Activated T-helper 1 cell treated with anti-CD3 and anti-CD28 coated beads, Interleukin-12 subunit alpha, Interleukin-12 subunit beta, Interleukin-2, Interleukin-4 antibody, amounts not matched to agents 30 ng/mL and 10 ng/mL and 1 ng/mL, durations not matched to agents 14 hours and 24 hours and 36 hours (primary cell): ENCODE measurements at regions not wholly inside any gene's neighbourhood (a gene's known extent, or its start where the extent isn't known, plus 50 kb on each side); places are given as distances from the start of the nearest gene placed in this dataset.

Source experiments
- DNase-seq: peaks from one replicate; pipeline ENCODE4 v3.0.0; 2021; ENCODE audit warnings: low spot score
- H3K27ac Mint-ChIP-seq: one replicate; pipeline ENCODE4 v1.8.0; 2021; ENCODE audit warnings: mild to moderate bottlenecking, mixed read lengths
- H3K27me3 Mint-ChIP-seq: one replicate; pipeline ENCODE4 v1.8.0; 2022; ENCODE audit warnings: mild to moderate bottlenecking, moderate library complexity, mixed read lengths; ENCODE audit not compliant: insufficient read depth
- H3K36me3 Mint-ChIP-seq: one replicate; pipeline ENCODE4 v1.8.0; 2021; ENCODE audit warnings: low read depth, mixed read lengths
- H3K4me1 Mint-ChIP-seq: one replicate; pipeline ENCODE4 v1.8.0; 2021; ENCODE audit warnings: low read depth, mixed read lengths
- H3K4me3 Mint-ChIP-seq: one replicate; pipeline ENCODE4 v1.8.0; 2021; ENCODE audit warnings: mild to moderate bottlenecking, moderate library complexity, mixed read lengths
- H3K9me3 Mint-ChIP-seq: one replicate; pipeline ENCODE4 v1.8.0; 2021; ENCODE audit warnings: mixed read lengths
- intact Hi-C: fragments of 100-400 bp; cut with micrococcal nuclease; formaldehyde crosslinking; loops from one replicate; pipeline ENCODE4 v1.15.1; 2024

DNA sequence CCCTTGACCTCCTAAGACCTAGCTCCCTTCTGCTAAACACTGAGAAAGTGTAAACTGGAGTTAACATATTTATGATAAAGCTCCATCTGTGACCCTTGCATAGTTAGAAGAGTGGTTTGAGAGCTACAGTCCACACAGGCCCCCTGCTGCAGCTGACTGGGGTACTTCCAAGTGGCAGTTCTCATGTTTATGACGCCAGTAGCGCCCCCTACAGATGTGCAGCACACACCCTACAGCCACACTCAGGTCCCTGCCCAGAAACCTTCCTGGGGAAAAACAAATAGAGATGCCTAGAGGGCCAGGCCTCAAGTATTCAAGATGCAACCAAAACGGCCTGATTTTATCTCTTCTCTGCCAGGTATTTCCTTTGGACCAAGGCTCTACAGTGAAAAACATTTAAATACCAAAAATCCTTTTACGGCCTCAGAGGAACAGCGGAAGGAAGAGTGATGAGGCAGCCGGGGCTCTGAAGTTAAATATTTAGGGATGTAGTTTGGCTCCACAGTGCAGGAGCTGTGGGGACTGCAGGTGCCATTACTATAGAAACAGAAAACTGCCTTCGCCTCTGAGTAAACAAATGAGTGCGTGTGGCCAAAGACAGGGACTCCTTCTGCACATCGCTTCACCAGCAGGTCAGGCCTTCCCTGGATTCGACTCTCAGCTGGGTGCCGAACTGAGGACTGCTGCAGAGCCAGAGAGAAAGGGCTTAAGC, 553.1 kb downstream of the EFNB2 start:
- Mint-ChIP-seq H3K4me3 (no peak overlapping the region), H3K27ac (no peak overlapping the region), H3K4me1 (no peaks in the 10 kb centered on the region), H3K27me3 (no peaks in the 10 kb centered on the region), H3K36me3 (no peaks in the 10 kb centered on the region), H3K9me3 (no peaks in the 10 kb centered on the region)
- no peak for DNase-seq
- intact Hi-C loops, result no loop called here

DNA sequence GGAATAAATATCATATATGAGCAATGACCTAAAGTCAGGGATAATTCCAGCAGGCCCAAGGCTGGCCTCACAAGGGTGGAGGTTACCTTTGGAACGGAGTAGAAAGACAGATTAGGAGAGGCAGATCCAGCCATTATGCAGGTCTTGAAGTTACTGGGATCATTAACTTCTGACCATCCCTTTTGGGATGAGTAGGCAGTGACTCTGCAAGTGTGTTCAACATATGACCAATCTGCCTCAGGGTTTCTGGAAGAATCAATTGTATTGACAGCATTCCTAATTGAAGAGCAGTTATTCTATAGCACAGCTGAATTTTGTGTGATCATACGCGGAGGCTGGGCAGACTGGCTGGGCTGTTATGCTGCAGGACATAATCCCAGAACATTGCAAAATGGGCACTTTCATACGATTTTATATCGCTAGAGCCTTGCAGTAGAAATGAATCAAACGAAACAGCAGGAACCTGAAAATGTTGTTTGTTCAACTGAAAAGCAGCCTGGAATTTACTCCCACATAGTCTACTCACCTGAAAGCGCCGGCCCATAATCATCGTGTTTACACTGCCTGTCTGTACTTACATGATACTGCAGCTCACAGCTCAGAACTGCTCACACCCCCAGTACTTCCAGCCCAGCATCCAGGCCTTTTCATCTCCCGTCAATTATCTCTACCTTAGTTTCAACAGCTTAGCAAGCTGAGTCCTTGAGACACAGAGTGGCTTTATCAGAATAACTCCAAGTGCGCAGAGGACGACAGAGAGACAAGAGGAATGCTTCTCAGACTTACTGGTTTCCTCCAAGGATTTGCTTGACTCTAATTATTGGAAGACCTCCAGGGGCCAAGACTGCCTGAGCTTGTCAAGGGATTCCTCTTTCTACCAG, 556.1 kb downstream of the EFNB2 start:
- intact Hi-C loops, result no loop called here
- Mint-ChIP-seq H3K4me1 (no peaks in the 10 kb centered on the region), H3K27me3 (no peaks in the 10 kb centered on the region), H3K36me3 (no peaks in the 10 kb centered on the region), H3K27ac (no peak overlapping the region), H3K4me3 (no peak overlapping the region), H3K9me3 (no peaks in the 10 kb centered on the region)
- DNase-seq, result no peak

DNA sequence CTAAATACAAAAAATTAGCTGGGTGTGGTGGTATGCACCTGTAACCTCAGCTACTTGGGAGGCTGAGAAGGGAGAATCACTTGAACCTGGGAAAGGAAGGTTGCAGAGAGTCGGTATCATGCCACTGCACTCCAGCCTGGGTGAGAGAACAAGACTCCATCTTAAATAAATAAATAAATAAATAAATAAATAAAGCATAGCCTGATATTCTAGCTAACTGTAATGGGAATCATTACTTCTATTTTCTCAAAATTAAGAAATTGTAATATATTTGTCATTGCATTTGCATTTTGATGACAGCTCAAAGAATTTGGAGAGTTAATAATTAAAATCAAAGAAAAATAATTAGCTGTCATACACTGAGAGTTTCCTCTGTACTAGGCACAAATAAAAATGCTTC, 561.1 kb downstream of the EFNB2 start:
- H3K4me1 Mint-ChIP-seq, result no peaks in the 10 kb centered on the region
- H3K27me3 Mint-ChIP-seq, result peaks cover 2% of the 10 kb centered on the region
- DNase-seq, result no peak
- no peak overlapping the region for H3K27ac Mint-ChIP-seq
- intact Hi-C loops, result no loop called here
- H3K4me3 Mint-ChIP-seq, result no peak overlapping the region
- no peaks in the 10 kb centered on the region for H3K36me3 Mint-ChIP-seq
- H3K9me3 Mint-ChIP-seq, result no peaks in the 10 kb centered on the region

DNA sequence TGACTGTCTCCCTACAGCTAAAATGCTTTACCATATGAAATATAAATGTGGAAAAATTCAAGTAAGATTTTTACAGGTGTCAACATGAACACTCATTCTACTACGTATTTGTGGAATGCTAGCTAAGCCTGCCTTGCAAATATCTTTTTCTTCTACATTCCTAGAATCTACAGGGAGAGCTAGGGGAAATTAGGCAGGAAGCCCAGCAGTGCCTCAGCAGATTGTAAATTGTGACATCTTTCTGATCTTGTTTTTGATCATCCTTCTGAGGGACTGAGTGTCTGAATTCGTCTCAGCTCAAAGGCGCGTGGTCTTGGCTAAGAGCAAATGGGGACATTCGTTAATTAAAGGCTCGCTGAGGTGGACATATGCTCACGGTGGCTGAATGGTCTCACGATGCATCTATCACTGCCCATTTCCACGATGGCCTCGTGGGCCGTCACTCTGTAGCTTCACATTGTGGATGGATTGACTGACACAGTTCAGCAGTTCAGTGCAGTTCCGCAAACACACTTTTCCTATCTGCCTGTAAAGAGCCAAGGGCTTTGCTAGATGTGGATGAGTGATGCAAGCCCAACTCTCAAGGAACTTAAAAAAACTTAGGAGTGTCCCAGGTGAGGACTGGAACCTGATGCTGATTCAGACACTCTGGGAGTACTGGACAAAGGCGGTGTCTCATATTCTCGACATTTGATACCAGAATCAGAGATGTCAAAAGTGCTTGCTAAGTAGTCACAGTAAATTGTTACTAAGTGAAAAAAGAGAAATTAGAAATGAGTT, 562.5 kb downstream of the EFNB2 start:
- intact Hi-C loops, result no loop called here
- Mint-ChIP-seq H3K4me3 (no peak overlapping the region), H3K36me3 (no peaks in the 10 kb centered on the region), H3K27me3 (peaks cover 2% of the 10 kb centered on the region), H3K27ac (no peak overlapping the region), H3K9me3 (no peaks in the 10 kb centered on the region), H3K4me1 (no peaks in the 10 kb centered on the region)
- no peak for DNase-seq

DNA sequence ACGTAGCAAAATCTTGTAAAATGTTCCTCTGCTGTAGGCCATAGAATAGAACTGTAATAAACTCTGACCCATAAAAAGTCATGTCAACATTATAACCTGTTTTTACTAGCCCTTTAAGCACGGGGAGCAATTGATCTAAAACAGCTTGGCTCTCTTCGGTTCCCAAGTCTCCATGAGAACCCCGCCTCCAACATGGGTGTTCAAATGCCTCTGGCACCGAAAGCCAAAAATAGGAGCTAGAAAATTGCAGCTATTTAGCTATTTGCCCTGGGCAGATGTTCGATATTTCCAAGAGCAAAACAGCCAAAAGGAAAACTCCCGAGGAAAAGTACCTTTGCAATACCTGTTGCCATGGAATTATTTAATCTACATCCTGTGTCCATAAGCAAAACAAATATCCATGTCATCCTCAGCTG, 563.1 kb downstream of the EFNB2 start:
- no peak overlapping the region for H3K4me3 Mint-ChIP-seq
- intact Hi-C loops, result no loop called here
- no peak for DNase-seq
- no peaks in the 10 kb centered on the region for H3K36me3 Mint-ChIP-seq
- H3K27me3 Mint-ChIP-seq, result peaks cover 2% of the 10 kb centered on the region
- H3K27ac Mint-ChIP-seq, result no peak overlapping the region
- H3K4me1 Mint-ChIP-seq, result no peaks in the 10 kb centered on the region
- H3K9me3 Mint-ChIP-seq, result no peaks in the 10 kb centered on the region

DNA sequence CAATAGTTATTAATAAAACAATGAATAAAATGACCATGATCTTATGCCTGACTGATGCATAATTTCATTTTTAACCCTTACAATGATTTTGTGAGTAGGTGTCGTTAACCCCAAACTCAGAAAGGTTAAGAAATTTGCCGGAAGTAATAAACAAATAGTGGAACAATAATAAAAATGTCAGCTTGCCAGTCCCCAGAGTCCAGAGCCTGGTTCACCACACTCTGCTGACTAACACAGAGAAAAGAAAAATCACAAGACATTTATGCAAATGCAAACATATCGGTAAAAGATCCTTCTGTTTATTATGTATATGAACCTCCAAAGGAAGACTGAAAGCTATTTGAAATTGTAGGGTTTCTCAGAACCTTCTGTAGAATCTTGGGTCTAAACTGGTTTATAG, 563.7 kb downstream of the EFNB2 start:
- no peak for DNase-seq
- no peaks in the 10 kb centered on the region for H3K9me3 Mint-ChIP-seq
- H3K27me3 Mint-ChIP-seq, result peaks cover 2% of the 10 kb centered on the region
- no peaks in the 10 kb centered on the region for H3K36me3 Mint-ChIP-seq
- H3K4me1 Mint-ChIP-seq, result no peaks in the 10 kb centered on the region
- intact Hi-C loops, result no loop called here
- H3K27ac Mint-ChIP-seq, result no peak overlapping the region
- no peak overlapping the region for H3K4me3 Mint-ChIP-seq

DNA sequence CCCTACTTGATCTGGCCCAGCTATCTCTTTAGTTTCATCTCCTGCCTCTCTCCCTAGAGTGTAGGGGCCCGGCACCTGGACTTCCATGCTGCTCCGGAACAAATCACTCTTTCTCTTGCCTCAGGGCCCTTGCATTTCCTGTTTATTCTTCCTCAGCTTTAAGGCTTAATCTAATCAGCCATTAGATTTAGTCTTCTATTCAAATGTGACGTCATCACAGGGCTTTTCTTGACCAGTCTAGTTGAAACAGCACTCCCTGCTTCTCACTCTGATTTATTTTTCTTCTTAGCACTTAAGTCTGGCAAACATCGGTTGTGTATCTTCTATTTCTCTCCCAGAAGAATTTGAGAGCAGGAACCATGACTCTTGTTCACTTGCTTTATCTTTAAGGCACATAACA, 564.1 kb downstream of the EFNB2 start:
- intact Hi-C loops, result no loop called here
- H3K4me1 Mint-ChIP-seq, result no peaks in the 10 kb centered on the region
- no peaks in the 10 kb centered on the region for H3K36me3 Mint-ChIP-seq
- no peak overlapping the region for H3K27ac Mint-ChIP-seq
- peaks cover 2% of the 10 kb centered on the region for H3K27me3 Mint-ChIP-seq
- H3K4me3 Mint-ChIP-seq, result no peak overlapping the region
- H3K9me3 Mint-ChIP-seq, result no peaks in the 10 kb centered on the region
- no peak for DNase-seq

DNA sequence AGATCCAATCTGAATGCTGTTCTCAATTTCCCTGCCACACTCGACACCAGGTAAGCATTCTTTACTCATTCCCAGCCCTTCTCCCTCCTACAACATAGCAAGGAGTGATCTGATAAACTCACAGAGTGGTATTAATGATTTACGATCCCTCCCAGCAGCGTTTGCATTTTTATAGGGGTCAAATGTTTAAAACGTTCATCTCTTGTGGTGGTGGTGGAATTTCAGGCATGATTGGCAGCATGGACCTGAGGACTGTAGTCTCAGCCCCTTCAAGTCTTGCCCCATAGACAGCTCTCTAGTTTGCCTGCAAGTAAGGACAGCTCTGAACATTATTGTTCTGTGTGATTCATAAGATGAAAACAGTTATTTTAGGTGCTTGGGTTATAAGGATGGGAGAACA, 565.7 kb downstream of the EFNB2 start:
- no peak for DNase-seq
- Mint-ChIP-seq H3K36me3 (no peaks in the 10 kb centered on the region), H3K27me3 (peaks cover 2% of the 10 kb centered on the region), H3K9me3 (no peaks in the 10 kb centered on the region), H3K4me3 (no peak overlapping the region), H3K4me1 (no peaks in the 10 kb centered on the region), H3K27ac (no peak overlapping the region)
- intact Hi-C loops, result no loop called here

DNA sequence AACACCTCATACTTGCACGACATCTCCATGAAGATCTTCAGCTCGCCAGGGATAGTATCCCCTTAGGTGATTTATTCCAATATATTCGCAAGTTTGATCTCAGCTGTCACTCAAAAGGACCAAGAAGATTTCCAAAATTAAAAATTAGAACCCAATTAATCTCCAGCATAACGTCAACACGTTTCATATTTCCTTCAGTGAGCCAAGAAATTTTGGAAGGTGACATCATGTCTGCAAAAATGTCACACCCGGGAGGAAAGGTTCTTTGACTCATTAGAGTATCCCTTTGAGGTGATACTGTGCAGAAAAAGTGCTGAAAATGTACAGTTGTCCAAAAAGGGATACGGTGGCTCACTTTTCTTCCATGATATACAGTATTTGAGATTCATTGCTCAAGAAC, 569.6 kb downstream of the EFNB2 start:
- no peaks in the 10 kb centered on the region for H3K36me3 Mint-ChIP-seq
- no peak for DNase-seq
- H3K27me3 Mint-ChIP-seq, result no peaks in the 10 kb centered on the region
- no peak overlapping the region for H3K27ac Mint-ChIP-seq
- H3K4me1 Mint-ChIP-seq, result no peaks in the 10 kb centered on the region
- intact Hi-C loops, result no loop called here
- no peaks in the 10 kb centered on the region for H3K9me3 Mint-ChIP-seq
- no peak overlapping the region for H3K4me3 Mint-ChIP-seq

DNA sequence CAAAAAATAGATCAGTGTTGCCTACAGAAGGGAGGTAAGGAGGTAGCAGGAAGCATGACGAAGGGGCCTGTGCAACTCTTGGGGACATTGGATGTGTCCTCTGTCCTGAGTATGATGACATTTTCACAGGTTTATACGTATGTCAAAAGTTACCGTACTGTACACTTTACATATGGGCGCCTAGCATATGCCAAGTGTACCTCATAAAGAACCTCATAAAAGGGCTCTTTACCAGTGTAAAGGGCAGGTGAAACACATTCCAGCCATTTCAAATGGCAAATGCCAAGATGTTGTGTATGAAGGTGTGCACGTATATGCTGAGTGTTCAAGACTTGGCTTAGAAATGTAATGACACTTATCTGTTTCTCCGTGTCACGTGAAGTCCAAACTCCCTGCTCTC, 573.4 kb downstream of the EFNB2 start:
- intact Hi-C loops, result no loop called here
- no peak for DNase-seq
- Mint-ChIP-seq H3K4me3 (no peak overlapping the region), H3K4me1 (no peaks in the 10 kb centered on the region), H3K9me3 (no peaks in the 10 kb centered on the region), H3K36me3 (no peaks in the 10 kb centered on the region), H3K27ac (no peak overlapping the region), H3K27me3 (no peaks in the 10 kb centered on the region)

DNA sequence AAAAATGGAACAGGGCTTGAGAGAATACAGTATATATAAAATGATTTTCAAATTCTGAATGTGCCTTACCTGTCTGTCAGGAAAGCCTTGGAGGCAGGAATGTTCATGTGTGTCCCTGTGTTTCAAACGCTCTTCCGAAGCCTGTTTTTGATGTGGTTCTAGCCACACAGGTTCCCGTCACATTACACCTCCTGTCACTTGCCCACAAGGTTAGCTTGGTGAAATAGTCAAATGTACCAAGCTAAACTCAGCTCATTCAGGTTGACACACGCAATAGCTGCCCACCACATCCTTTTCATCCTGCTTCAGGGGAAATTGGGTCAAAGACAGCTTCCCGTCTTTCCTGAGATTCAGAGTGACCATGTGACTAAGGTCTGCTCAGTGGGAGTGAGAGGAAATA, 574.0 kb downstream of the EFNB2 start:
- no peak for DNase-seq
- no peaks in the 10 kb centered on the region for H3K27me3 Mint-ChIP-seq
- no peaks in the 10 kb centered on the region for H3K9me3 Mint-ChIP-seq
- no peak overlapping the region for H3K27ac Mint-ChIP-seq
- no peak overlapping the region for H3K4me3 Mint-ChIP-seq
- intact Hi-C loops, result no loop called here
- no peaks in the 10 kb centered on the region for H3K36me3 Mint-ChIP-seq
- no peaks in the 10 kb centered on the region for H3K4me1 Mint-ChIP-seq

DNA sequence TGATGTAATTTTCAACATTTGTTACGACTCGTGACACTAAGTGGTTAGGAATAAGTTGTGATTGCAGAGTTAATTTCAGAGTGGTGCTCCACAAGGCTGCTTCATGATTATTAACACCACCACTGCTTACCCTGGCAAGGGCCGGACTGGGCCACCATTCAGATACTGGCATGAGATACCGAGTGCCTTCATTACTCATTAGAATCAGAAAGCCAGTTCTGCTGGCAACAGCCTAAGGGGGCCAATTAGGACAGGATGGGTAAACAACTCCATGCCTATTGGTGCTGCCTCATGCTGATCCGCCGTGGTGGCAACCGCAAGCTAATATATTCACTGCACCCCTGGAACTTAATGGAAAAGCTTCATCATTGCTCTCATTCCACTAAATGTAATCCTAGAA, 575.1 kb downstream of the EFNB2 start:
- intact Hi-C loops, result no loop called here
- no peaks in the 10 kb centered on the region for H3K9me3 Mint-ChIP-seq

DNA sequence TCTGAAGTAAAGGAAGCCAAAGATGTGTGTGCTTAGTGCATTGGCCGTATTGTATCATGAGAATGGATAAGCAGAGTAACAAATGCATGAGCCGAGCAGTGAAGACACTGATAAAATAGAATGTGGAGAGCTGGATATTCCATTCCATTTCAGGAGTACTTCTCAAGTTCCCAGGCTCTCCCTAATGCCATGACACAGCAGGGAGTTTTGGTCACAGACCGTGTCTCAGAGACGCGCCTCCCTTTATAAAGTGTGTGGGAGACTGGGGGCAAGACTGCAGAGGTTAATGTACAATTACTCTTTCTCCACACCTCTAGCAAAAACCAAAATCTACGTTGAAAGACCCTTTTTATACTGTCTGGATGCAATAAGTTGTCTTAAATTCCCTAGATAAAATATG, 575.6 kb downstream of the EFNB2 start:
- Mint-ChIP-seq H3K27ac (no peak overlapping the region), H3K36me3 (no peaks in the 10 kb centered on the region), H3K4me3 (no peak overlapping the region), H3K27me3 (no peaks in the 10 kb centered on the region), H3K9me3 (no peaks in the 10 kb centered on the region), H3K4me1 (no peaks in the 10 kb centered on the region)
- intact Hi-C loops, result no loop called here
- no peak for DNase-seq

More for the DNA sequence above, 575.1 kb downstream of the EFNB2 start:
- Mint-ChIP-seq H3K36me3 (no peaks in the 10 kb centered on the region), H3K27me3 (no peaks in the 10 kb centered on the region), H3K27ac (no peak overlapping the region), H3K4me1 (no peaks in the 10 kb centered on the region), H3K4me3 (no peak overlapping the region)
- DNase-seq, result no peak
